ENCODE measurements at regions not wholly inside any gene's neighbourhood (a gene's known extent, or its start where the extent isn't known, plus 50 kb on each side); places are given as distances from the start of the nearest gene placed in this dataset.

- intact Hi-C loops (cut with DNase I): no loop called here
- Histone ChIP-seq H3K9me3 (no peaks in the 10 kb centered on the region), H3K36me3 (no peaks in the 10 kb centered on the region), H3K27ac (no peak overlapping the region), H3K27me3 (no peaks in the 10 kb centered on the region), H3K4me1 (no peaks in the 10 kb centered on the region), H3K4me3 (no peak overlapping the region)
- WGBS, 2 donors: 76 to 82% methylated on average over 5 of the region's 5 CpGs
- TF ChIP-seq CTCF (IDR thresholded peaks at IDR 0.05) (no peak), POLR2A (IDR thresholded peaks at IDR 0.05) (no peak)
- no peak for DNase-seq
Observed at GRCh38 chrX:28223469-28223868, 242.2 kb upstream of the DCAF8L1 start.

GRCh38 chrX:28205905-28206304 lies 224.7 kb upstream of the DCAF8L1 start:
- H3K4me3 ChIP-seq: peak overlapping the region in 1 of 4 donors; percentile 23
- H3K36me3 ChIP-seq: no peaks in the 10 kb centered on the region
- no peaks in the 10 kb centered on the region for H3K27me3 ChIP-seq
- WGBS, 2 donors: 33 to 51% methylated on average over 2 of the region's 2 CpGs
- TF ChIP-seq POLR2A (IDR thresholded peaks at IDR 0.05) (no peak), CTCF (IDR thresholded peaks at IDR 0.05) (no peak)
- H3K9me3 ChIP-seq: no peaks in the 10 kb centered on the region
- peak overlapping the region in 1 of 4 donors; percentile 36 for H3K27ac ChIP-seq
- intact Hi-C loops (cut with DNase I): no loop called here
- DNase-seq: no peak
- no peaks in the 10 kb centered on the region for H3K4me1 ChIP-seq

GRCh38 chrX:28205126-28205525 lies 223.9 kb upstream of the DCAF8L1 start:
- Histone ChIP-seq H3K4me3 (no peak overlapping the region), H3K27me3 (no peaks in the 10 kb centered on the region), H3K9me3 (no peaks in the 10 kb centered on the region), H3K4me1 (no peaks in the 10 kb centered on the region), H3K27ac (no peak overlapping the region), H3K36me3 (no peaks in the 10 kb centered on the region)
- DNase-seq: no peak
- no peak for TF ChIP-seq CTCF (IDR thresholded peaks at IDR 0.05)
- no peak for TF ChIP-seq POLR2A (IDR thresholded peaks at IDR 0.05)
- intact Hi-C loops (cut with DNase I): no loop called here

- H3K36me3 ChIP-seq: no peaks in the 10 kb centered on the region
- intact Hi-C loops (cut with DNase I): no loop called here
- H3K27ac ChIP-seq: no peak overlapping the region
- DNase-seq: no peak
- H3K4me3 ChIP-seq: no peak overlapping the region
- no peak for TF ChIP-seq CTCF (IDR thresholded peaks at IDR 0.05)
- TF ChIP-seq POLR2A (IDR thresholded peaks at IDR 0.05): no peak
- H3K4me1 ChIP-seq: no peaks in the 10 kb centered on the region
- H3K9me3 ChIP-seq: no peaks in the 10 kb centered on the region
- no peaks in the 10 kb centered on the region for H3K27me3 ChIP-seq
- 18 to 43% methylated on average over 1 of the region's 1 CpG for WGBS, 2 donors
Observed at GRCh38 chrX:28189011-28189410, 207.8 kb upstream of the DCAF8L1 start.

- no peaks in the 10 kb centered on the region for H3K36me3 ChIP-seq
- H3K9me3 ChIP-seq: no peaks in the 10 kb centered on the region
- no peak overlapping the region for H3K4me3 ChIP-seq
- intact Hi-C loops (cut with DNase I): no loop called here
- H3K27me3 ChIP-seq: no peaks in the 10 kb centered on the region
- 33 to 38% methylated on average over 1 of the region's 1 CpG for WGBS, 2 donors
- TF ChIP-seq POLR2A (IDR thresholded peaks at IDR 0.05) (no peak), CTCF (IDR thresholded peaks at IDR 0.05) (no peak)
- no peak for DNase-seq
- no peak overlapping the region for H3K27ac ChIP-seq
- H3K4me1 ChIP-seq: no peaks in the 10 kb centered on the region
Observed at GRCh38 chrX:28188526-28188925, 207.3 kb upstream of the DCAF8L1 start.
